Mammary epithelial cell (primary cell): ENCODE measurements at regions not wholly inside any gene's neighbourhood (a gene's known extent, or its start where the extent isn't known, plus 50 kb on each side); places are given as distances from the start of the nearest gene placed in this dataset.

ENCODE experiments used
- EZH2 ChIP-seq: IDR thresholded peaks from 2 replicates; pipeline ENCODE4 v1.6.1; 2012; ENCODE audit warnings: low read length, inconsistent platforms, borderline replicate concordance
- TF ChIP-seq, protein P1 (sequence below), 2 donors: IDR thresholded peaks in 1 of 2; conservative IDR thresholded peaks in 1 of 2; 2 replicates each; pipeline ENCODE4 v1.5.1; 2011 to 2012; ENCODE audit warnings: inconsistent platforms in 2 of 2, low read length in 2 of 2, mild to moderate bottlenecking in 2 of 2, control low read depth in 1 of 2, low read depth in 1 of 2; ENCODE audit not compliant: insufficient read depth in 1 of 2; ENCODE audit errors: extremely low read depth in 1 of 2

- TF ChIP-seq, protein P1, sequence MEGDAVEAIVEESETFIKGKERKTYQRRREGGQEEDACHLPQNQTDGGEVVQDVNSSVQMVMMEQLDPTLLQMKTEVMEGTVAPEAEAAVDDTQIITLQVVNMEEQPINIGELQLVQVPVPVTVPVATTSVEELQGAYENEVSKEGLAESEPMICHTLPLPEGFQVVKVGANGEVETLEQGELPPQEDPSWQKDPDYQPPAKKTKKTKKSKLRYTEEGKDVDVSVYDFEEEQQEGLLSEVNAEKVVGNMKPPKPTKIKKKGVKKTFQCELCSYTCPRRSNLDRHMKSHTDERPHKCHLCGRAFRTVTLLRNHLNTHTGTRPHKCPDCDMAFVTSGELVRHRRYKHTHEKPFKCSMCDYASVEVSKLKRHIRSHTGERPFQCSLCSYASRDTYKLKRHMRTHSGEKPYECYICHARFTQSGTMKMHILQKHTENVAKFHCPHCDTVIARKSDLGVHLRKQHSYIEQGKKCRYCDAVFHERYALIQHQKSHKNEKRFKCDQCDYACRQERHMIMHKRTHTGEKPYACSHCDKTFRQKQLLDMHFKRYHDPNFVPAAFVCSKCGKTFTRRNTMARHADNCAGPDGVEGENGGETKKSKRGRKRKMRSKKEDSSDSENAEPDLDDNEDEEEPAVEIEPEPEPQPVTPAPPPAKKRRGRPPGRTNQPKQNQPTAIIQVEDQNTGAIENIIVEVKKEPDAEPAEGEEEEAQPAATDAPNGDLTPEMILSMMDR (conservative IDR thresholded peaks at IDR 0.05 in 1 of 2, IDR thresholded peaks at IDR 0.05 in 1 of 2; ENCODE audit: extremely low read depth in 1 of 2, insufficient read depth in 1 of 2, low read depth in 1 of 2, low read length in 2 of 2) = peak; percentile 65 to 75
- no peak for TF ChIP-seq EZH2
Measured at GRCh38 chr6:137707590-137708360, 159.3 kb upstream of the TNFAIP3 start.
